Breast epithelium (tissue), 4 donors: ENCODE measurements at regions not wholly inside any gene's neighbourhood (a gene's known extent, or its start where the extent isn't known, plus 50 kb on each side); places are given as distances from the start of the nearest gene placed in this dataset.

ENCODE experiments used
- DNase-seq, 2 donors: peaks; one replicate each; pipeline ENCODE4 v3.0.0-alpha.2; 2019; ENCODE audit warnings: low spot score in 2 of 2
- H3K27ac ChIP-seq, 2 donors: fragments of 200-600 bp; sonication (generic) in 1 of 2; one replicate each; pipeline ENCODE4 v1.5.1; 2016 to 2019; ENCODE audit warnings: mild to moderate bottlenecking in 1 of 2
- H3K27me3 ChIP-seq, 2 donors: fragments of 200-600 bp; sonication (generic) in 1 of 2; one replicate each; pipeline versions ENCODE4 v1.5.1 to v1.6.0; 2017 to 2019; ENCODE audit warnings: control low read depth in 1 of 2, mild to moderate bottlenecking in 1 of 2
- H3K36me3 ChIP-seq: fragments of 200-600 bp; one replicate; pipeline ENCODE4 v1.5.1; 2019
- H3K4me1 ChIP-seq, 2 donors: fragments of 200-600 bp; sonication (generic); one replicate each; pipeline ENCODE4 v1.5.1; 2016 to 2019; ENCODE audit warnings: control low read depth in 1 of 2
- H3K4me3 ChIP-seq, 3 donors: fragments of 200-600 bp; sonication (generic); 1 replicate in 2 of 3; 2 replicates in 1 of 3; pipeline ENCODE4 v1.5.1; 2016 to 2019; ENCODE audit warnings: mild to moderate bottlenecking in 3 of 3, moderate library complexity in 2 of 3
- H3K9me3 ChIP-seq, 2 donors: fragments of 200-600 bp; sonication (generic) in 1 of 2; one replicate each; pipeline ENCODE4 v1.5.1; 2016 to 2019; ENCODE audit warnings: control low read depth in 1 of 2
- POLR2A ChIP-seq: fragments of 450-650 bp; IDR thresholded peaks from one replicate; pipeline ENCODE4 v1.6.1; 2016; ENCODE audit warnings: antibody characterized with exemption, mild to moderate bottlenecking, moderate library complexity
- POLR2AphosphoS5 ChIP-seq, 3 donors: sonication (generic); formaldehyde crosslinking; IDR thresholded peaks; one replicate each; pipeline ENCODE4 v1.6.1; 2017; ENCODE audit warnings: antibody characterized with exemption in 3 of 3
- intact Hi-C: fragments of 100-400 bp; cut with DNase I; formaldehyde crosslinking; loops from one replicate; pipeline ENCODE4 v1.15.1; 2023; ENCODE audit warnings: low total_unique reads
- TF ChIP-seq, protein P1 (sequence below), 3 donors: fragments of 450-650 bp; IDR thresholded peaks; one replicate each; pipeline ENCODE4 v1.5.1; 2016 to 2017; ENCODE audit warnings: antibody characterized with exemption in 3 of 3, mild to moderate bottlenecking in 3 of 3, moderate library complexity in 3 of 3

DNA sequence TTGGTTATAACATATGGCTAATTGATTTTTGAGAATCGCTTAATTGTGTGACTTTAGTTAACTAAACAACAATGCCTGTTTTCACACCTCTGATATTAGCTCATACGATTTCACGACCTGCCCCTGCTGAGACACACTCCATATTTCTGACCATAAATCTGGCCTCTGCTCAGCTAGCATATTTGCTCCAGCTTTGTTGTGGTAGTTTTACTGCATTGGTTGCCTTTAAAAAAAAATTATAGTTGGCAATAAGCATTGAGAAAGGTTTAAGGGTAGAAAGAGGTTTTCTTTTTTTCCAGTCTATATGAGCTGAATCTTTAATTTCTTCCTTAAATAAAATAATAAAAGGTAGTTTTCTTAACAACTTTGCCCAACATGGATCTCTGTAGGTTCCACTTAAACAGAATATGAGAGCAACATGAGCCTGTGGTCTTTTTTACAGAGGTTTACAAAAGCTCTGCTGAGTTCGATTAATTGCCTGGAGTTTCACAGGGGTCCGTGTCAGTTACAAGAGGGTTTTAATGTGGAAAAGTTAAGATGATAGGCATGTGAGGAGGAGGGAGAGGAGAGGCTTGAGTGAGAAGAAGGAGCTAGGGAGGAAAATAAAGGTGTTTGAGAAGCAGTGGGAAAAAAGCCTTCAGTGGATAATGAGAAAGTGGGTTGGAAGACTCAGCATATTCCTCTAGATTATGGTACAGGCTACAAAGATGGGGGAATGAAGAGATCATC, 318.2 kb downstream of the CXCL12 start:
- no peaks in the 10 kb centered on the region for H3K9me3 ChIP-seq
- intact Hi-C loops: no loop called here
- no peaks in the 10 kb centered on the region for H3K36me3 ChIP-seq
- H3K27me3 ChIP-seq: no peaks in the 10 kb centered on the region
- no peaks in the 10 kb centered on the region for H3K4me1 ChIP-seq
- TF ChIP-seq, protein P1, sequence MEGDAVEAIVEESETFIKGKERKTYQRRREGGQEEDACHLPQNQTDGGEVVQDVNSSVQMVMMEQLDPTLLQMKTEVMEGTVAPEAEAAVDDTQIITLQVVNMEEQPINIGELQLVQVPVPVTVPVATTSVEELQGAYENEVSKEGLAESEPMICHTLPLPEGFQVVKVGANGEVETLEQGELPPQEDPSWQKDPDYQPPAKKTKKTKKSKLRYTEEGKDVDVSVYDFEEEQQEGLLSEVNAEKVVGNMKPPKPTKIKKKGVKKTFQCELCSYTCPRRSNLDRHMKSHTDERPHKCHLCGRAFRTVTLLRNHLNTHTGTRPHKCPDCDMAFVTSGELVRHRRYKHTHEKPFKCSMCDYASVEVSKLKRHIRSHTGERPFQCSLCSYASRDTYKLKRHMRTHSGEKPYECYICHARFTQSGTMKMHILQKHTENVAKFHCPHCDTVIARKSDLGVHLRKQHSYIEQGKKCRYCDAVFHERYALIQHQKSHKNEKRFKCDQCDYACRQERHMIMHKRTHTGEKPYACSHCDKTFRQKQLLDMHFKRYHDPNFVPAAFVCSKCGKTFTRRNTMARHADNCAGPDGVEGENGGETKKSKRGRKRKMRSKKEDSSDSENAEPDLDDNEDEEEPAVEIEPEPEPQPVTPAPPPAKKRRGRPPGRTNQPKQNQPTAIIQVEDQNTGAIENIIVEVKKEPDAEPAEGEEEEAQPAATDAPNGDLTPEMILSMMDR (IDR thresholded peaks at IDR 0.05): no peak
- TF ChIP-seq POLR2A (no peak), POLR2AphosphoS5 (IDR thresholded peaks at IDR 0.05) (no peak)
- H3K27ac ChIP-seq: no peak overlapping the region
- no peak overlapping the region for H3K4me3 ChIP-seq
- DNase-seq: no peak

DNA sequence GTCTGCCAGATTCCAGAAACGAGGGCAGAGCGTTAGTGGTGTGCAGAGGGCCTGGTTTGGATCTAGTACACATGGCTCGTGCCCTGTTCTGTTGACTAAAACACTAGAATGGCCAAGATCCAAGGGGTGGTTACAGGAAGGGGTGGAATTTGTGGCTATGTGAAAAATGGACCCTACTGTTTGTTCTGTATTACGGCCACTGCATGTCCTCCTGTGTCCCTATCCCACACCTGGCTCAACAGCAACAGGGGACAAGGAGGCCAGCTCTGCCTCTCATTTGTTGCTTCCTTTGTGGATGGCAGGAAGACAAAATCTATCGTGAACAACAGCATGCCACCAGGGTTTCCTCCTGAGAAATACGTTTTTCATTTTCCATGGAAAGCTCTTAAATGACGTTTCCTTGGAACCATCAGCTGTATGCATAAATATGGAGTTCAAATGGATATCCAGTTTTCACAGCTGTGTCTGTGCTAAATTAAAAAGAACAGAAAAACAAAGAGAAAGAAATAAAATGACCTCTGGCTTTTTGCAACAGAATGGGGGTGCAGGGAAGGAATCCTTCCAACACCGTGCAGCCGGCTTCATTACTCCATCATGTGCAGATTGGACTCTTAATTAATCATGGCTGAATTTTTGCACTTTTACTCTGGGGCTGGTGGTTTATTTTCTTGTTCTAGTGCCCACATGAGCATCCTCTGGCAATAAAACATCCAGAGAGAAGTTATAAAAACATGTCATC, 318.9 kb downstream of the CXCL12 start:
- no peak overlapping the region for H3K4me3 ChIP-seq
- no peaks in the 10 kb centered on the region for H3K36me3 ChIP-seq
- H3K27me3 ChIP-seq: no peaks in the 10 kb centered on the region
- H3K4me1 ChIP-seq: no peaks in the 10 kb centered on the region
- peak overlapping the region in 1 of 2 donors; percentile 40 for H3K27ac ChIP-seq
- no peaks in the 10 kb centered on the region for H3K9me3 ChIP-seq
- DNase-seq: no peak
- TF ChIP-seq POLR2AphosphoS5 (IDR thresholded peaks at IDR 0.05) (no peak), POLR2A (no peak)
- TF ChIP-seq, protein P1 (IDR thresholded peaks at IDR 0.05): no peak
- intact Hi-C loops: no loop called here

DNA sequence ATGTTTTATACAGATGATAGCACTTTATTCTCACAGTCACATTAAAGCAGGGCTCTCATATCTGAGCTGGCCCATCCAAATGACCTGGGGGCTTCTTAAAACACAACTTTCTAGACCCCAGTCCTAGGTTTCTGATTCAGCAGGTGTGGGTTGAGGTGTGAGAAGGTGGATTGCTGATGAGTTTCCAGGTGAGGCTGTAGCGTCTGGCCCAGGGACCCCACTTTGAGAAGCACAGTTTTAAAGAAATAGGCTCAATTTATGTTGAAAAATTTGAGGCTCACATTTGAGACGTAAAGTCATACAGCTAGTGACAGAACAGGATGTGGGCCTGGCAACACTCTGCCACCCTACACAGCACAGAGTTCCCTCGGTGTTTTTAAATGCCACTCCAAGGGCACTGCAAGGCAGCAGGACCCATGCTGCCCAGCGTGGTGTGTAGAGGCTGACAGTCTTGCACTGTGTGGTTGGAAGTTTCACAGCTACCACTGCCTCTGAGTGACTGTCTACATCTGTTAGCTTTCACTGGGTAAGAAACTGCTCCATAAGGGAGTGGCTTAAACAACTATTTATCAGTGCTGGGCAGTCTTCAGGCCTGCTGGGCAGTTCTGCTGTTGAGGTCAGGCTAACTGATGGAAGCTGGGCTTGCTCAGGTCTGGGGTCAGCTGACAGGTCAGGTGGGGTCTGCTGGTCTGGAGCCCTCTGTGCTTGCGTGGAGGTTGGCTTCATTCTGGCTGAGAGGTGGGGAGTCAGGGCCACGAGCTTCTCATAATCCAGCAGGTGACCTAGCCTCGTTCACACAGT, 319.7 kb downstream of the CXCL12 start:
- Histone ChIP-seq H3K27me3 (no peaks in the 10 kb centered on the region), H3K9me3 (no peaks in the 10 kb centered on the region), H3K4me1 (no peaks in the 10 kb centered on the region), H3K4me3 (no peak overlapping the region), H3K36me3 (no peaks in the 10 kb centered on the region), H3K27ac (peak overlapping the region in 1 of 2 donors; percentile 40)
- no peak for TF ChIP-seq POLR2AphosphoS5 (IDR thresholded peaks at IDR 0.05)
- TF ChIP-seq, protein P1 (IDR thresholded peaks at IDR 0.05): no peak
- no peak for DNase-seq
- intact Hi-C loops: no loop called here

DNA sequence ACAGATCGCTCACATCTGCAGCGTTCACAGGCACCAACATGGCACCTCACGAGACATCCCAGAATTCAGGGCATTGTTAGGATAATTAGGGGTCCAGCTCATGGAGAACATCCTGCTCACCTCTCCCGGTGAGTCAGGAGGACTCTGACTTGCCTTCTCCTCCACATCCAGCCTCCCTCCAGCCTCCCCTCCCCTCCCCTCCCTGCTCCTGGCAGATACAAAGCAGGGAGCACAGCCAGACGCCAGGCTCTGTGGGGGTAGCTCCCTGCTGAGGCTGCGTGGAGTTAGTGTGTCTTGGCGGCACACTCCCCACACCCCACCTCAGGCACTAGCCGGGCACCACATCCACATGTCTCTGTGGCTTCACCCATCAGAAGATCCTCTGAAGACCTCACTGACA, 320.6 kb downstream of the CXCL12 start:
- Histone ChIP-seq H3K27me3 (no peaks in the 10 kb centered on the region), H3K4me3 (no peak overlapping the region), H3K27ac (no peak overlapping the region), H3K9me3 (no peaks in the 10 kb centered on the region), H3K36me3 (no peaks in the 10 kb centered on the region), H3K4me1 (no peaks in the 10 kb centered on the region)
- intact Hi-C loops: no loop called here
- no peak for TF ChIP-seq POLR2A
- TF ChIP-seq, protein P1 (IDR thresholded peaks at IDR 0.05): no peak
- no peak for TF ChIP-seq POLR2AphosphoS5 (IDR thresholded peaks at IDR 0.05)
- DNase-seq: no peak
